WTC11 (cell line): ENCODE measurements at regions not wholly inside any gene's neighbourhood (a gene's known extent, or its start where the extent isn't known, plus 50 kb on each side); places are given as distances from the start of the nearest gene placed in this dataset.

ENCODE experiments used
- ATAC-seq: fragments of 200-7000 bp; cut with Tn5 transposase; 2 replicates; pipeline ENCODE4 v1.10.0; 2021; ENCODE audit warnings: mild to moderate bottlenecking, moderate library complexity
- CTCF ChIA-PET: fragments of 300-600 bp; sonication (Branson Sonifier 250); formaldehyde crosslinking; loops from one replicate; lab custom pipeline; 2021; ENCODE audit warnings: antibody characterized with exemption; lab: Charles Lee
- POLR2A ChIA-PET: fragments of 350-600 bp; sonication (Branson Sonifier 250); formaldehyde crosslinking; loops from one replicate; lab custom pipeline; 2021; ENCODE audit warnings: antibody characterized with exemption; lab: Charles Lee
- DNase-seq: peaks from one replicate; pipeline ENCODE4 v3.0.0; 2021; ENCODE audit warnings: low spot score
- H3K27ac Mint-ChIP-seq: 2 replicates; pipeline ENCODE4 v1.8.0; 2021; ENCODE audit warnings: mixed read lengths
- H3K27me3 Mint-ChIP-seq: 2 replicates; pipeline ENCODE4 v1.8.0; 2021; ENCODE audit warnings: low read depth, mild to moderate bottlenecking, moderate library complexity, mixed read lengths
- H3K36me3 Mint-ChIP-seq: 2 replicates; pipeline ENCODE4 v1.8.0; 2021; ENCODE audit warnings: mixed read lengths
- H3K4me1 Mint-ChIP-seq: 2 replicates; pipeline ENCODE4 v1.8.0; 2022; ENCODE audit warnings: mixed read lengths
- H3K4me3 Mint-ChIP-seq: 2 replicates; pipeline ENCODE4 v1.8.0; 2021; ENCODE audit warnings: mild to moderate bottlenecking, moderate library complexity, mixed read lengths
- H3K9me3 Mint-ChIP-seq: 2 replicates; pipeline ENCODE4 v1.8.0; 2021; ENCODE audit warnings: mixed read lengths
- ATF1 ChIP-seq: sonication (generic); formaldehyde crosslinking; IDR thresholded peaks from 2 replicates; pipeline ENCODE4 v1.8.1; 2023; ENCODE audit warnings: mild to moderate bottlenecking, moderate library complexity, missing genetic modification reagents
- CREM ChIP-seq: sonication (generic); formaldehyde crosslinking; IDR thresholded peaks from 2 replicates; pipeline ENCODE4 v1.8.1; 2022; ENCODE audit warnings: mild to moderate bottlenecking, missing genetic modification reagents, moderate library complexity
- E2F4 ChIP-seq: sonication (generic); formaldehyde crosslinking; IDR thresholded peaks from 2 replicates; pipeline ENCODE4 v1.8.1; 2022; ENCODE audit warnings: low read depth, mild to moderate bottlenecking, moderate library complexity, missing genetic modification reagents, borderline replicate concordance
- ESRRA ChIP-seq: sonication (generic); formaldehyde crosslinking; IDR thresholded peaks from 2 replicates; pipeline ENCODE4 v1.8.1; 2022; ENCODE audit warnings: mild to moderate bottlenecking, missing genetic modification reagents, borderline replicate concordance
- ETV6 ChIP-seq: sonication (generic); formaldehyde crosslinking; IDR thresholded peaks from 2 replicates; pipeline ENCODE4 v1.8.1; 2022; ENCODE audit warnings: mild to moderate bottlenecking, missing genetic modification reagents
- GRHL2 ChIP-seq: fragments of 250-450 bp; sonication (Bioruptor Pico); IDR thresholded peaks from 2 replicates; pipeline ENCODE4 v1.8.0; 2022; ENCODE audit warnings: mild to moderate bottlenecking, moderate library complexity; ENCODE audit not compliant: insufficient replicate concordance, severe bottlenecking
- GTF2I ChIP-seq: fragments of 250-450 bp; sonication (Bioruptor Pico); conservative IDR thresholded peaks from 2 replicates; pipeline ENCODE4 v1.4.0; 2021; ENCODE audit warnings: mild to moderate bottlenecking
- IRF1 ChIP-seq: sonication (generic); formaldehyde crosslinking; IDR thresholded peaks from 2 replicates; pipeline ENCODE4 v1.8.0; 2023; ENCODE audit warnings: missing genetic modification reagents
- MXD4 ChIP-seq: fragments of 250-450 bp; sonication (Bioruptor Pico); IDR thresholded peaks from 2 replicates; pipeline ENCODE4 v1.8.0; 2021; ENCODE audit warnings: mild to moderate bottlenecking, moderate library complexity, borderline replicate concordance
- MYBL2 ChIP-seq: sonication (generic); formaldehyde crosslinking; IDR thresholded peaks from 2 replicates; pipeline ENCODE4 v1.8.1; 2023; ENCODE audit warnings: mild to moderate bottlenecking, moderate library complexity, missing genetic modification reagents
- NR3C1 ChIP-seq: sonication (generic); formaldehyde crosslinking; conservative IDR thresholded peaks from 2 replicates; pipeline ENCODE4 v1.8.1; 2023; ENCODE audit warnings: low read depth, mild to moderate bottlenecking, missing genetic modification reagents
- OVOL2 ChIP-seq: fragments of 250-450 bp; sonication (Bioruptor Pico); IDR thresholded peaks from 2 replicates; pipeline ENCODE4 v1.9.0; 2021; ENCODE audit warnings: mild to moderate bottlenecking, borderline replicate concordance
- RELA ChIP-seq: sonication (generic); formaldehyde crosslinking; IDR thresholded peaks from 2 replicates; pipeline ENCODE4 v1.8.1; 2022; ENCODE audit warnings: missing genetic modification reagents, mild to moderate bottlenecking, borderline replicate concordance
- RORB ChIP-seq: fragments of 250-450 bp; sonication (Bioruptor Pico); IDR thresholded peaks from 2 replicates; pipeline ENCODE4 v1.9.0; 2021; ENCODE audit warnings: mild to moderate bottlenecking
- SOX15 ChIP-seq: fragments of 250-450 bp; sonication (Bioruptor Pico); IDR thresholded peaks from 2 replicates; pipeline ENCODE4 v1.9.0; 2021; ENCODE audit warnings: mild to moderate bottlenecking
- ZNF232 ChIP-seq: sonication (generic); formaldehyde crosslinking; IDR thresholded peaks from 2 replicates; pipeline ENCODE4 v1.8.0; 2022; ENCODE audit warnings: mild to moderate bottlenecking, missing genetic modification reagents
- ZNF423 ChIP-seq: fragments of 250-450 bp; sonication (Bioruptor Pico); IDR thresholded peaks from 2 replicates; pipeline ENCODE4 v2.1.2; 2022; ENCODE audit warnings: mild to moderate bottlenecking, moderate library complexity
- ZNF671 ChIP-seq: fragments of 250-450 bp; sonication (Bioruptor Pico); IDR thresholded peaks from 2 replicates; pipeline ENCODE4 v1.8.0; 2021; ENCODE audit warnings: mild to moderate bottlenecking
- TF ChIP-seq, protein P1 (sequence below): sonication (generic); formaldehyde crosslinking; IDR thresholded peaks from 2 replicates; pipeline ENCODE4 v1.8.0; 2022; ENCODE audit warnings: mild to moderate bottlenecking, missing genetic modification reagents
- TF ChIP-seq, protein P2 (sequence below): fragments of 250-450 bp; sonication (Bioruptor Pico); conservative IDR thresholded peaks from 2 replicates; pipeline ENCODE4 v1.9.0; 2021; ENCODE audit warnings: mild to moderate bottlenecking
- TF ChIP-seq, protein P3 (sequence below): fragments of 250-450 bp; sonication (Bioruptor Pico); IDR thresholded peaks from 2 replicates; pipeline ENCODE4 v1.9.0; 2021; ENCODE audit warnings: mild to moderate bottlenecking
- TF ChIP-seq, protein P4 (sequence below): sonication (generic); formaldehyde crosslinking; IDR thresholded peaks from 2 replicates; pipeline ENCODE4 v1.8.1; 2023; ENCODE audit warnings: mild to moderate bottlenecking, missing genetic modification reagents, moderate library complexity

- H3K4me3 Mint-ChIP-seq: no peak overlapping the region
- no peaks in the 10 kb centered on the region for H3K36me3 Mint-ChIP-seq
- ATAC-seq (no peak), DNase-seq (no peak)
- H3K9me3 Mint-ChIP-seq: peaks cover 15% of the 10 kb centered on the region
- H3K4me1 Mint-ChIP-seq: peaks cover 16% of the 10 kb centered on the region
- H3K27ac Mint-ChIP-seq: no peak overlapping the region
- ChIA-PET CTCF (interaction anchor here (0.9 to 2.2 kb wide), 9 partner anchors 11 to 329 kb away, joined by 3 to 16 read pairs (median 7); partner anchors contain the start of gene CCKAR), POLR2A (no interaction called here)
- H3K27me3 Mint-ChIP-seq: no peaks in the 10 kb centered on the region
- TF ChIP-seq GTF2I (no peak), ETV6 (CRISPR knock-in tag) (no peak), ZNF671 (CRISPR knock-in tag) (no peak)
These were observed 160.2 kb upstream of the RBPJ start for GRCh38 chr4:26160591-26160990.

- CTCF ChIA-PET: interaction anchor here (0.5 to 2.2 kb wide), 31 partner anchors 9 to 329 kb away, joined by 3 to 16 read pairs (median 4); partner anchors contain the start of genes CCKAR and RBPJ
- Mint-ChIP-seq H3K4me3 (no peak overlapping the region), H3K27ac (no peak overlapping the region), H3K36me3 (no peaks in the 10 kb centered on the region), H3K27me3 (no peaks in the 10 kb centered on the region), H3K4me1 (peaks cover 16% of the 10 kb centered on the region), H3K9me3 (peaks cover 15% of the 10 kb centered on the region)
- POLR2A ChIA-PET: interaction anchor here (1.0 kb wide), 1 partner anchor 159 kb away, joined by 3 read pairs; the partner anchor contains the start of gene RBPJ
- DNase-seq: peak; percentile 33
- TF ChIP-seq MYBL2 (no peak), ESRRA (CRISPR knock-in tag) (no peak), OVOL2 (CRISPR knock-in tag) (no peak), NR3C1 (CRISPR knock-in tag) (no peak), E2F4 (no peak), IRF1 (CRISPR knock-in tag) (no peak), ATF1 (no peak), ZNF232 (CRISPR knock-in tag) (no peak), MXD4 (CRISPR knock-in tag) (no peak), GRHL2 (no peak), RORB (no peak), ZNF671 (CRISPR knock-in tag) (no peak), CREM (no peak), RELA (CRISPR knock-in tag) (no peak), ZNF423 (CRISPR knock-in tag) (no peak), SOX15 (CRISPR knock-in tag) (no peak)
- TF ChIP-seq, protein P1, sequence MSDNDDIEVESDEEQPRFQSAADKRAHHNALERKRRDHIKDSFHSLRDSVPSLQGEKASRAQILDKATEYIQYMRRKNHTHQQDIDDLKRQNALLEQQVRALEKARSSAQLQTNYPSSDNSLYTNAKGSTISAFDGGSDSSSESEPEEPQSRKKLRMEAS (CRISPR knock-in tag): no peak
- TF ChIP-seq, protein P2, sequence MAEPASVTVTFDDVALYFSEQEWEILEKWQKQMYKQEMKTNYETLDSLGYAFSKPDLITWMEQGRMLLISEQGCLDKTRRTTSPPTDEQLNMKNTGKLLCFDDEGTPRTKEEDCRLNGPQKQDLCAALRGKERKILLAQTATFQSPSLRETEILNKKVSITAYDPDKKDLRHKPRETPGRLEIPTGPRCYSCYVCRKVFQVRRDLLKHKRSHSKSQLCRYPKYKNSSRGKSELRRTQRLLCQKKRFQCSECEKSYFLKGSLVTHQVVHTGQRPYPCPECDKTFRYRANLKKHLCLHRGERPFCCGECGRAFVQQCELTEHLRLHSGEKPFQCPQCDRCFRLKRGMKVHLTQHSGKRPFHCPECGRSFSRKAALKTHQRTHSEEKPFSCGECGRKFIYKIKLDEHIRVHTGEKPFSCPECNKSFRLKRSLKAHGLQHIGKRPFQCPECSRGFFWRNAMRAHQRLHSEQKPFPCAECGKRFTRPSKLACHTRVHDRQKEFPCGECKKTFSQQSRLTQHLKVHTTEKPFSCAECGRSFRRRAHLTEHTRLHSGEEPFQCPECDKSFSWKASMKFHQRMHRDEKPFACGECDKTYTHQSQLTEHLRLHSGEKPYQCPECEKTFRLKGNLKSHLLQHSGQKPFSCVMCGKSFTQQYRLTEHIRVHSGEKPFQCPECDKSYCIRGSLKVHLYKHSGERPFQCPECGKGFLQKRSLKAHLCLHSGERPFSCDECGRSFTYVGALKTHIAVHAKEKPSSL: no peak
- TF ChIP-seq, protein P3, sequence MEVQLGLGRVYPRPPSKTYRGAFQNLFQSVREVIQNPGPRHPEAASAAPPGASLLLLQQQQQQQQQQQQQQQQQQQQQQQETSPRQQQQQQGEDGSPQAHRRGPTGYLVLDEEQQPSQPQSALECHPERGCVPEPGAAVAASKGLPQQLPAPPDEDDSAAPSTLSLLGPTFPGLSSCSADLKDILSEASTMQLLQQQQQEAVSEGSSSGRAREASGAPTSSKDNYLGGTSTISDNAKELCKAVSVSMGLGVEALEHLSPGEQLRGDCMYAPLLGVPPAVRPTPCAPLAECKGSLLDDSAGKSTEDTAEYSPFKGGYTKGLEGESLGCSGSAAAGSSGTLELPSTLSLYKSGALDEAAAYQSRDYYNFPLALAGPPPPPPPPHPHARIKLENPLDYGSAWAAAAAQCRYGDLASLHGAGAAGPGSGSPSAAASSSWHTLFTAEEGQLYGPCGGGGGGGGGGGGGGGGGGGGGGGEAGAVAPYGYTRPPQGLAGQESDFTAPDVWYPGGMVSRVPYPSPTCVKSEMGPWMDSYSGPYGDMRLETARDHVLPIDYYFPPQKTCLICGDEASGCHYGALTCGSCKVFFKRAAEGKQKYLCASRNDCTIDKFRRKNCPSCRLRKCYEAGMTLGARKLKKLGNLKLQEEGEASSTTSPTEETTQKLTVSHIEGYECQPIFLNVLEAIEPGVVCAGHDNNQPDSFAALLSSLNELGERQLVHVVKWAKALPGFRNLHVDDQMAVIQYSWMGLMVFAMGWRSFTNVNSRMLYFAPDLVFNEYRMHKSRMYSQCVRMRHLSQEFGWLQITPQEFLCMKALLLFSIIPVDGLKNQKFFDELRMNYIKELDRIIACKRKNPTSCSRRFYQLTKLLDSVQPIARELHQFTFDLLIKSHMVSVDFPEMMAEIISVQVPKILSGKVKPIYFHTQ (CRISPR knock-in tag): no peak
- TF ChIP-seq, protein P4, sequence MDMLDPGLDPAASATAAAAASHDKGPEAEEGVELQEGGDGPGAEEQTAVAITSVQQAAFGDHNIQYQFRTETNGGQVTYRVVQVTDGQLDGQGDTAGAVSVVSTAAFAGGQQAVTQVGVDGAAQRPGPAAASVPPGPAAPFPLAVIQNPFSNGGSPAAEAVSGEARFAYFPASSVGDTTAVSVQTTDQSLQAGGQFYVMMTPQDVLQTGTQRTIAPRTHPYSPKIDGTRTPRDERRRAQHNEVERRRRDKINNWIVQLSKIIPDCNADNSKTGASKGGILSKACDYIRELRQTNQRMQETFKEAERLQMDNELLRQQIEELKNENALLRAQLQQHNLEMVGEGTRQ (CRISPR knock-in tag): no peak
- TF ChIP-seq, all 79 proteins: peak for 0
- ATAC-seq: peak; percentile 94
These were observed 159.6 kb upstream of the RBPJ start for GRCh38 chr4:26161030-26161824.
